ELR (cell line): ENCODE measurements at regions not wholly inside any gene's neighbourhood (a gene's known extent, or its start where the extent isn't known, plus 50 kb on each side); places are given as distances from the start of the nearest gene placed in this dataset.

Experiments used
- DNase-seq: peaks from one replicate; pipeline ENCODE4 v3.0.0-alpha.2; 2015; ENCODE audit warnings: low read depth

- peak; percentile 82 for DNase-seq
Measured at GRCh38 chr2:196315388-196316049, 144.1 kb upstream of the STK17B start.

DNA sequence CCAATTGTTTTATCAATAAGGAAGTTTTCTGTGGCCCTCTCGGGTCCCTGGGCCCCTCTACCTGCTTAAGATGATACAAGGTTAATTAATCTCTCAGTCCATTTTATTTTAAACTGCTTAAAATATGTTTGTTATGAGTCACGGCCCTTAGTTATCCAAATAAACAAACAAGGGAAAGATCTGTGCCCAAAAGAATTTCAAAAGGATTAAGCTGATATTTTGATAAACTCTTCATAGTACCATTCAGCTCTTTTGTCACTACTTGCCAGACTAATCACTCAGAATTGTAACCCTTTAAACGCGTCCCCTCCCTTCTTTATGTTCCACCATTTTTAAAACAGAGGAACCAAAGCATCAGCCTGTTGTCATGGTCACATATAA, 144.7 kb upstream of the STK17B start:
- DNase-seq: peak; percentile 67

DNA sequence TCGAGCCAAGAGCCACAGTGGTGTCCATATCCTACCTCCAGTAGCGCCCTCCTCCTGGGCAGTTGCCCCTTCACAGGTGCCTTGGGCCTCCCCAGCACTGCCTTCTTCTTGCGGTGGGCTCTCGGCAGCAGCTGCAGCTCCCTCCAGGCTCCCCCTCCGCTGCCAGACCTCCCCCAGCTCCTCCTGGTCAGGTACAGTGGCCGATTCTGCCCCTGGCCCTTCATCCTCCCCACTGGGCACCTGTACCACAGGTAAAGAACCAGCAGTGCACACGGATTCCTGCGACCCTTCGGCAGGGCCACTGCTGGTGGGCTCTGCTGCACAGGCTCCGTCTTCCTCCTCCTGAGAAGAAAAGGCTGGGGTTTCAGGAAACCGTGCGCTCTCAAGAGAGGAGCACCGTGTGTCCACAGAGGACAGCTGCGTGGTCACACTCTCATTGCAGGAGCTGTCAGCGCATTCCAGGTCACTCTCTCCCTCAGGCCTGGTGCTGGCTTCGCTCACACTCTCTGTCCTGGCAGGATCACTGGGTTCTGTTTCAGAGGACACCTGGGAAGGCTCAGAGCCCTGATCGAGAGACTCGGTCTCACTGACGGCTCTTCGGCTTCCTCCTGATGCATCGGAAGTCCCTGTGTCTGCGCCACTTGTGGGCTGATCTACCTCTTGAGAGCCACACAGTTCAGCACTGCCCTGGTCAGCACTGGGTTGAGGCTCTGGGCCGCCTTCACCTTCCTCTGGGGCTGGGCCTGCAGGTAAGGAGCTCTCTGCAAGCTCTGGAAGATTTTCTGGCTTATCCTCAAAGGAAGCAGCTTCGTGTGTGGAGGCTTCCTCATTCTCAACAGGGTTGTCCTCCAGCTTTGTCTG, 147.4 kb upstream of the STK17B start:
- DNase-seq: no peak

- DNase-seq: peak; percentile 66
Measured at GRCh38 chr2:196322973-196323810, 151.8 kb upstream of the STK17B start.

DNA sequence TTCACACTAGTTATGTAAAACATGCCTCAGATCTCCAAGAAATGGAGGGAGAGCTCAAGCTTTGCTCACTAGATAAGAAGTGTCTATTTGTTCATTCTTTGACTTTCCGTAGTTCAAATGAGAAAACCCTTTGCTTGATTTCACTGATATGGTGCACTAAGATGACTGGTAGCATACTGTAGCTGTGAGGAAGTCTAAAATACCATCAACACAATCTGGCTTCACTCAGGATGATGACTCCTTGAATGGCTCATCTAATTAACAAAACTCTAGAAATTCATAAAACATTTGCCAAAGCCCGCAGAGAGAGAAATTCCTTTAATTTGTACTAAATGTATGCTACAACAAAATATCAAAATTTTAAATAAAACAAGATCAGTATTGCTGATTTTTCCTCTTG, 152.8 kb upstream of the STK17B start:
- DNase-seq: peak; percentile 58

GRCh38 chr2:196328088-196328680, 156.8 kb upstream of the STK17B start:
- no peak for DNase-seq

DNA sequence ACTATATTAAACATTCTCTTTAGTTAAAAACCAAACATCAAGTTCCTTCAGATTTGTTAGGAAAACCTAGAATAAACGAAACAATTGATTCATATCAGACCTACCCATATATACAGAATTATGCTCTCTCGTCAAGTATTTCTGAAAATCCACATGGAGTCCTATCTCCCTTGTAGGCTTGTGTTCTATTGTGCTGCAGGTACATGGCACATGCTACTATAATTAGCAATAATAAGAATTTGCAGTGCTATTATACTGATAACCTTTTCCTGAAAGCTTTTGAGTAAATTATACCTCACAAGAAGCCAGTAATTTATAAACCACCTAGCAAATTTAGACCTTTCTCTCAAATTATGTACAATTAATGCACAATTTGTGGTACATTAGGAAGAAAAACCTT, 158.6 kb upstream of the STK17B start:
- DNase-seq: no peak

- DNase-seq: no peak
Measured at GRCh38 chr2:196330645-196331044, 159.3 kb upstream of the STK17B start.

DNA sequence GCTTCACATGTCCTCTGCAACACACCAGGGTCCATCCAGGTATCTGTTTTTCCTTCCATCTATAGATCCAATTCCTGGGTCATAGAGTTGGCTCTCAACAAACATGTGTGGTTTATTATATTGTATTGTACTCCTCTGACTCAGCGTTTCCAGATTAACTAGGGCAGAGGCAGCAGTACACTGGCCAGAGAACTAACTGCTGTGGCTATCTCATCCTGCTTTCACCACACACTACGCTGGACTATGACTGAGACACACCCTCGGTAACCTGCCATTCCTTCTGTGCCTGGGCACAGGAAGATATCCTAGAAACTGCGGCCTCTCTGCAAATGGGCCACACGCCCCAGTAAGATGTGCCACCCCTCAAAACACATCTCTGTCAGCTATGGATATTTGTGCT, 159.8 kb upstream of the STK17B start:
- peak; percentile 73 for DNase-seq

DNA sequence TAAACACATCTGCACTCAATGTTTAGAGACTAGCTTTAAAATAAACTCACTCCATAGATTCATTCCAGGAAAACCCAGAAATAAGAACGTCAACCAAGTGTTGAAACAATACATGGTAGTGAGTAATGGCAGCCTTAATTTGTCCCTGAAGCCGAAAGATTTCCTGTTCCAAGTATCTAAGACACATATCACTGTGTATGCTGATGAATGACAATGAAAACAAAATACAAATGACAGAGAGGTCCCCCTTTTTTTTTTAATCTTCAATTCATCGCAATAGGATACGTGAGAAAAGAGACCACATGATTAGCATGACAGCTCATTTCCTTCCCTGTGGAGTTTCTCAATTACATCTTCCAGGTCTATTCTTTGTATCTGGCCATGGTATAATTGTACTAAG, 160.5 kb upstream of the STK17B start:
- peak; percentile 36 for DNase-seq

- DNase-seq: no peak
Measured at GRCh38 chr2:196333397-196333796, 162.0 kb upstream of the STK17B start.

GRCh38 chr2:196334710-196335109, 163.3 kb upstream of the STK17B start:
- DNase-seq: peak; percentile 35

- DNase-seq: peak; percentile 98
Measured at GRCh38 chr2:196335221-196335634, 163.8 kb upstream of the STK17B start.

DNA sequence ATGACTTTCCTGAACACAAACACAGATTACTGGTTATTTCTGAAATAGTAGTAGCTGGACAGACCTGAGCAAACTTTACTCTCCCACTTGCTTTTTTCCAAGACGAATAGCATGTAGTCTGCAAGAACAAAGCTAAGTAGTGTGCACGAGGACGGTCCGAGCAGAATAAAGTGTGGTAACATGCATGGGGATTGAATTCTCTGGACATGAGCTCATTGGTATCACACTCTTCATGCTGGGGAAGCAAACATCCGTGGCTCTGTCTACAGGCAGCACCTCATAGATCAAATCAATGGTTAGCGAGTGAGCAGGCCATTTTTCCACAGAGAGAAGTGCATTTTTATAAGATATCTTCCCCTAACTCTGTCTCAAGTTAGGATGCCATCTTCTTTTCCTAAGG, 164.8 kb upstream of the STK17B start:
- DNase-seq: no peak

DNA sequence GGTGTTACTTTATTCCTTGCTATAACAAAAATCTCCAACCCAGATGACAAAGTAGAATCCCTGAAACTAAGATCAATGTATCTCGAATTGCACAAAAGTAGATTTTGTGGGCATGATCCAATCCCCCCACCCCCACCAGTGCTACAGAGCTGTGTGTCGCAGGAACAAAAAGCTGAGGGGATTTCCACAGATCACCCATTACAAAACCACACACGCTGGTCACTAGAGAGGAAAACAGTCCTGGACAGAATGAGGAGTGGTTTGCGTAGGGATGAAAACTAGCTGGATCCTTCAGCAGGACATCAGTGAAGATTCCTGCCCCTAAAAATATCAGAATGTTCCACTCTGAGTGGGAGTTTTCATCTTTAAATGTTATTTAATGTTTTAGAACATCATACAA, 165.3 kb upstream of the STK17B start:
- DNase-seq: peak; percentile 14

DNA sequence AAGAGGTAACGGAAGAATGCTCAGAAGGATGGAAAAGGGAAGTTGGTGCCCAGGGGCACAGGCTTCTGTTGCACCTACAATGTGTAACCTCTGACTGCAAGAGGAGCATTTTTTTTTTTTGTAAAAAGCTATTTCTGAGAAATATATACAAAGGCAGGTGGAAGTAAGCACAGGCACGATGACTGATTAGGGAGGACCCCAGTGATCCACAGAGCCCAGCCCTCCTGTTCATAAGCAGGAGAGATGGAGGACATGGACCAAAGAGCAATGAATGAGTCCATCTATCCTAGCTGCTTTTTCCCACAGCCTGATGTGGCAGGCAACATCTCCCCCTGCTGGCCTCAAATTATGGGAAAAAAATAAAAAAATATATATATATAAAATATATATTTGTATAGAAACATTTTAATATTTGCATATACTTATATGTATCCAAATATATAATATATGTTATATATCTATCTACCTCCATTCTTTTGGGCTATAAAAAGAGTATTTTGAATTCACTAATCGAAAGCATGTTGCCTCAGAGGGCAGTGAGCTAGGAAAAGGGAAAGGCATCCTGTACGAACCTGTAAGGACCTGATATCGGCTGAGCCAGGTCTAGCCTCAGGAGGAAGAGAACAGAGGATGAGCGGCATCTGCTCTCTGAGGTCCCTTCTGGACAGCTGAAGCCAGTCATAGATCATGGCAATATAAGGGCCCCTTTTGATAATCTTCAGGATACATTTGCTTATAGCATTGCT, 166.0 kb upstream of the STK17B start:
- peak; percentile 72 for DNase-seq

- DNase-seq: no peak
Measured at GRCh38 chr2:196338440-196338839, 167.1 kb upstream of the STK17B start.

GRCh38 chr2:196341277-196341841, 170.0 kb upstream of the STK17B start:
- DNase-seq: no peak

DNA sequence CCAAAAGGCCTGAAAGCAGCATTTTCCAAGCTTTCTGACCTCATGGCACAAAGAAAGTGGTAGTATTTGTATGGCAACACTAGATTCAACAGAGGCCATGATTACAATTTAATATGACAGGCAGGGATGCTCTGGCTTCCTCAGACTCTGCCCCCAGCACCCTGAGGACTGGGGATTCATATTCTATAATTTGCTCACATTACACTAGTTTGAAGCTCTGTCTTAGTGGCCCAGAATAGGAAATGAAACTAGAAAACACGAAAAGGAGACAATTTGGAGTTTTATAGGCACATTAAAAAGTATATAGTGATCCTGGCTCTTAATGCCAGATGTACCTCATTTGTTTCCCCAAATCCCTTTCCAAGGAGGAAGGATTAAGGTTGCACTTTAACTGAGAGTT, 173.0 kb upstream of the STK17B start:
- DNase-seq: no peak

DNA sequence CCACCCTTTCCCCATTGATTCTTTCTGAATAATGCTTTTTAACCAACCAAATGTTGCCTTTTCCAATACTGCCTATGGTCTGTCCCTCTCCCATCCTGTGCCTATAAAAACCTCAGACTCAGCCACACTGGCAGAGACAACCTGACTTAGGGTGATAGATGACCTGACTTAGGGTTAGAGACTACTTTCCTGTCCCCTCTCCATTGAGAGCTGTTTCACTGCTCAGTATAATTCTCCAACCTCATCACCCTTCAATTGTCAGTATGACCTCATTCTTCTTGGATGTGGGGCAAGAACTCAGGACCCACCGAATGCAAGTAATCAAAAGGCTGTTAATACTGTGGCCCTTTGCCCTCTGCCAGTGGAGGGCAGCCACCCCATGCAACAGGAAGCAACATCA, 182.3 kb upstream of the STK17B start:
- DNase-seq: no peak

- DNase-seq: no peak
Measured at GRCh38 chr2:196354186-196354585, 182.8 kb upstream of the STK17B start.
